ENCODE measurements at regions not wholly inside any gene's neighbourhood (a gene's known extent, or its start where the extent isn't known, plus 50 kb on each side); places are given as distances from the start of the nearest gene placed in this dataset.

DNA sequence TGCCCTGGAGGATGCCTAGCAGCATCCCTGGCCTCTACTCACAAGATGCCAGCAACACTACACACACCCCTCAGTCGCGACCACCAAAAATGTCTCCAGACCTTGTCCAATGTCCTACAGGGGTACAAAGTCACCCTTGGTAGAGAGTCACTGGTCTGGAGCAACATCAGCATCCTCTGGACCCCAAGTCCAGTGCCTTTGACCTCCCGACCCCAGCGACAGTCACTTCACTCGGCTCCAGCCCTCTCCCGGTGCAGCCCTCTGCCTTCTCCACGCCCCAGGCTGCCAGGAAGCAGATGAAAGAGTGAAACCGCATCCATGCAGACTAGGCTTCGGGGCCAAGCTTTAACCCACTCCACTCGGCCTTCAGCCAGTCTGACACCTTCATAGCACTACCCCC, 92.0 kb upstream of the SRSF6 start:
- no peak for TF ChIP-seq NR2C2 (CRISPR knock-in tag; IDR thresholded peaks at IDR 0.05)
- TF ChIP-seq, protein P1, sequence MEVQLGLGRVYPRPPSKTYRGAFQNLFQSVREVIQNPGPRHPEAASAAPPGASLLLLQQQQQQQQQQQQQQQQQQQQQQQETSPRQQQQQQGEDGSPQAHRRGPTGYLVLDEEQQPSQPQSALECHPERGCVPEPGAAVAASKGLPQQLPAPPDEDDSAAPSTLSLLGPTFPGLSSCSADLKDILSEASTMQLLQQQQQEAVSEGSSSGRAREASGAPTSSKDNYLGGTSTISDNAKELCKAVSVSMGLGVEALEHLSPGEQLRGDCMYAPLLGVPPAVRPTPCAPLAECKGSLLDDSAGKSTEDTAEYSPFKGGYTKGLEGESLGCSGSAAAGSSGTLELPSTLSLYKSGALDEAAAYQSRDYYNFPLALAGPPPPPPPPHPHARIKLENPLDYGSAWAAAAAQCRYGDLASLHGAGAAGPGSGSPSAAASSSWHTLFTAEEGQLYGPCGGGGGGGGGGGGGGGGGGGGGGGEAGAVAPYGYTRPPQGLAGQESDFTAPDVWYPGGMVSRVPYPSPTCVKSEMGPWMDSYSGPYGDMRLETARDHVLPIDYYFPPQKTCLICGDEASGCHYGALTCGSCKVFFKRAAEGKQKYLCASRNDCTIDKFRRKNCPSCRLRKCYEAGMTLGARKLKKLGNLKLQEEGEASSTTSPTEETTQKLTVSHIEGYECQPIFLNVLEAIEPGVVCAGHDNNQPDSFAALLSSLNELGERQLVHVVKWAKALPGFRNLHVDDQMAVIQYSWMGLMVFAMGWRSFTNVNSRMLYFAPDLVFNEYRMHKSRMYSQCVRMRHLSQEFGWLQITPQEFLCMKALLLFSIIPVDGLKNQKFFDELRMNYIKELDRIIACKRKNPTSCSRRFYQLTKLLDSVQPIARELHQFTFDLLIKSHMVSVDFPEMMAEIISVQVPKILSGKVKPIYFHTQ (CRISPR knock-in tag; IDR thresholded peaks at IDR 0.05): no peak
- no peak for TF ChIP-seq TEAD4 (CRISPR knock-in tag; IDR thresholded peaks at IDR 0.05)
- no peak for TF ChIP-seq HMGA2 (CRISPR knock-in tag; IDR thresholded peaks at IDR 0.05)
- TF ChIP-seq ZNF232 (CRISPR knock-in tag; IDR thresholded peaks at IDR 0.05): no peak
- Mint-ChIP-seq H3K36me3 (no peaks in the 10 kb centered on the region), H3K9me3 (no peaks in the 10 kb centered on the region), H3K4me1 (no peaks in the 10 kb centered on the region), H3K27ac (no peak overlapping the region), H3K4me3 (no peak overlapping the region), H3K27me3 (ENCODE audit: low read depth) (no peaks in the 10 kb centered on the region; the same call in none of the 2 replicates)
- no peak for ATAC-seq
- no peak for DNase-seq (ENCODE audit: low spot score)
- POLR2A ChIA-PET: no interaction called here
- CTCF ChIA-PET: no interaction called here

DNA sequence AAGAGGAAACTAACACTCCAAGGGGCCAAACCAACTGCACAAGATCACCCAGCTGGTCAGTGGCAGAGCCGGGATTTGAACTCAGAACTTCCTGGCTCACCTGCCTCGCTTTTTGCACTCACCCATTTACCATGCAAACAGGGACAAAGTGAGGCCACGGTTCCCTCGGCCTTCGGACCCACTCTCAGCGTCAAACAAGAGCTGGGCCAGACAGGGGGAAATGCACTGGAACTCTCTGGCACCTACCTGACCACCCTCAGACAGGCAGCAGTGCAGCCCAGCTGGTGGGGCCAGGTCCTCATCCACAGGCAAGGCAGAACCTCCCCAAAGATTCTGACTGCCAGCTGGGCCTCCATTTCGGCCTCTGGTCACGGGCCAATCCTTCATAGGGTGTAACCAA, 93.7 kb upstream of the SRSF6 start:
- Mint-ChIP-seq H3K9me3 (no peaks in the 10 kb centered on the region), H3K4me1 (no peaks in the 10 kb centered on the region), H3K27ac (no peak overlapping the region), H3K4me3 (no peak overlapping the region), H3K27me3 (ENCODE audit: low read depth) (no peaks in the 10 kb centered on the region; the same call in 1 of the 2 replicates), H3K36me3 (no peaks in the 10 kb centered on the region)
- no peak for ATAC-seq
- CTCF ChIA-PET: interaction anchor here (1.1 kb wide), 1 partner anchor 78 kb away, joined by 3 read pairs; no protein-coding TSS in a partner anchor
- no peak for TF ChIP-seq OVOL2 (CRISPR knock-in tag; IDR thresholded peaks at IDR 0.05; ENCODE audit: borderline replicate concordance)
- POLR2A ChIA-PET: no interaction called here
- DNase-seq (ENCODE audit: low spot score): no peak

DNA sequence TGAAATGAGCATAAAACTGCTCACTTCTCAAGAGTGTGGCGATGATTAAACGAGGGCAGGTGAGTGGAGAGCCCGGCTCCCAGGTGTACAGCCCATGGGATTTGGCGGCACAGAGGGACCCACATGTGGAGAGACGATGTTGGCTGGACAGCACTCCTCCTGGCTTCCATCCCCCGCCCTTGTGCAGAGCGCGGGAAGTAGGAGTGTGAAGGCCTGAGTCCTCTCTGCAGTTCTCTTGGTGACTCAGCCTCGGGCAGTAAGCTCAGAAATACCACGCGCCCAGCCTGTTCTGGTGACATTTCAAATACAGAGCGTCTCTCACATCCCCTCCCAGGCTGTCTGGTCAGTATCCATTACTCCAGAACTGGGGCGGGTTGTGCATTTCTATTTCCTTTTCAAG, 94.2 kb upstream of the SRSF6 start:
- no peaks in the 10 kb centered on the region for H3K36me3 Mint-ChIP-seq
- H3K27me3 Mint-ChIP-seq (ENCODE audit: low read depth): no peaks in the 10 kb centered on the region; the same call in 1 of the 2 replicates
- peaks cover 4% of the 10 kb centered on the region for H3K9me3 Mint-ChIP-seq
- no peak overlapping the region for H3K27ac Mint-ChIP-seq
- DNase-seq (ENCODE audit: low spot score) (no peak), ATAC-seq (no peak)
- CTCF ChIA-PET: interaction anchor here (1.1 kb wide), 1 partner anchor 79 kb away, joined by 3 read pairs; no protein-coding TSS in a partner anchor
- TF ChIP-seq, protein P2, sequence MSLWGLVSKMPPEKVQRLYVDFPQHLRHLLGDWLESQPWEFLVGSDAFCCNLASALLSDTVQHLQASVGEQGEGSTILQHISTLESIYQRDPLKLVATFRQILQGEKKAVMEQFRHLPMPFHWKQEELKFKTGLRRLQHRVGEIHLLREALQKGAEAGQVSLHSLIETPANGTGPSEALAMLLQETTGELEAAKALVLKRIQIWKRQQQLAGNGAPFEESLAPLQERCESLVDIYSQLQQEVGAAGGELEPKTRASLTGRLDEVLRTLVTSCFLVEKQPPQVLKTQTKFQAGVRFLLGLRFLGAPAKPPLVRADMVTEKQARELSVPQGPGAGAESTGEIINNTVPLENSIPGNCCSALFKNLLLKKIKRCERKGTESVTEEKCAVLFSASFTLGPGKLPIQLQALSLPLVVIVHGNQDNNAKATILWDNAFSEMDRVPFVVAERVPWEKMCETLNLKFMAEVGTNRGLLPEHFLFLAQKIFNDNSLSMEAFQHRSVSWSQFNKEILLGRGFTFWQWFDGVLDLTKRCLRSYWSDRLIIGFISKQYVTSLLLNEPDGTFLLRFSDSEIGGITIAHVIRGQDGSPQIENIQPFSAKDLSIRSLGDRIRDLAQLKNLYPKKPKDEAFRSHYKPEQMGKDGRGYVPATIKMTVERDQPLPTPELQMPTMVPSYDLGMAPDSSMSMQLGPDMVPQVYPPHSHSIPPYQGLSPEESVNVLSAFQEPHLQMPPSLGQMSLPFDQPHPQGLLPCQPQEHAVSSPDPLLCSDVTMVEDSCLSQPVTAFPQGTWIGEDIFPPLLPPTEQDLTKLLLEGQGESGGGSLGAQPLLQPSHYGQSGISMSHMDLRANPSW (CRISPR knock-in tag; conservative IDR thresholded peaks at IDR 0.05; ENCODE audit: low read depth): no peak
- TF ChIP-seq, protein P3, sequence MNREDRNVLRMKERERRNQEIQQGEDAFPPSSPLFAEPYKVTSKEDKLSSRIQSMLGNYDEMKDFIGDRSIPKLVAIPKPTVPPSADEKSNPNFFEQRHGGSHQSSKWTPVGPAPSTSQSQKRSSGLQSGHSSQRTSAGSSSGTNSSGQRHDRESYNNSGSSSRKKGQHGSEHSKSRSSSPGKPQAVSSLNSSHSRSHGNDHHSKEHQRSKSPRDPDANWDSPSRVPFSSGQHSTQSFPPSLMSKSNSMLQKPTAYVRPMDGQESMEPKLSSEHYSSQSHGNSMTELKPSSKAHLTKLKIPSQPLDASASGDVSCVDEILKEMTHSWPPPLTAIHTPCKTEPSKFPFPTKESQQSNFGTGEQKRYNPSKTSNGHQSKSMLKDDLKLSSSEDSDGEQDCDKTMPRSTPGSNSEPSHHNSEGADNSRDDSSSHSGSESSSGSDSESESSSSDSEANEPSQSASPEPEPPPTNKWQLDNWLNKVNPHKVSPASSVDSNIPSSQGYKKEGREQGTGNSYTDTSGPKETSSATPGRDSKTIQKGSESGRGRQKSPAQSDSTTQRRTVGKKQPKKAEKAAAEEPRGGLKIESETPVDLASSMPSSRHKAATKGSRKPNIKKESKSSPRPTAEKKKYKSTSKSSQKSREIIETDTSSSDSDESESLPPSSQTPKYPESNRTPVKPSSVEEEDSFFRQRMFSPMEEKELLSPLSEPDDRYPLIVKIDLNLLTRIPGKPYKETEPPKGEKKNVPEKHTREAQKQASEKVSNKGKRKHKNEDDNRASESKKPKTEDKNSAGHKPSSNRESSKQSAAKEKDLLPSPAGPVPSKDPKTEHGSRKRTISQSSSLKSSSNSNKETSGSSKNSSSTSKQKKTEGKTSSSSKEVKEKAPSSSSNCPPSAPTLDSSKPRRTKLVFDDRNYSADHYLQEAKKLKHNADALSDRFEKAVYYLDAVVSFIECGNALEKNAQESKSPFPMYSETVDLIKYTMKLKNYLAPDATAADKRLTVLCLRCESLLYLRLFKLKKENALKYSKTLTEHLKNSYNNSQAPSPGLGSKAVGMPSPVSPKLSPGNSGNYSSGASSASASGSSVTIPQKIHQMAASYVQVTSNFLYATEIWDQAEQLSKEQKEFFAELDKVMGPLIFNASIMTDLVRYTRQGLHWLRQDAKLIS (CRISPR knock-in tag; IDR thresholded peaks at IDR 0.05; ENCODE audit: borderline replicate concordance): no peak
- TF ChIP-seq, protein P4, sequence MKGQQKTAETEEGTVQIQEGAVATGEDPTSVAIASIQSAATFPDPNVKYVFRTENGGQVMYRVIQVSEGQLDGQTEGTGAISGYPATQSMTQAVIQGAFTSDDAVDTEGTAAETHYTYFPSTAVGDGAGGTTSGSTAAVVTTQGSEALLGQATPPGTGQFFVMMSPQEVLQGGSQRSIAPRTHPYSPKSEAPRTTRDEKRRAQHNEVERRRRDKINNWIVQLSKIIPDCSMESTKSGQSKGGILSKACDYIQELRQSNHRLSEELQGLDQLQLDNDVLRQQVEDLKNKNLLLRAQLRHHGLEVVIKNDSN (CRISPR knock-in tag; IDR thresholded peaks at IDR 0.05): no peak
- TF ChIP-seq HMGA2 (CRISPR knock-in tag; IDR thresholded peaks at IDR 0.05) (no peak), RELA (CRISPR knock-in tag; IDR thresholded peaks at IDR 0.05; ENCODE audit: borderline replicate concordance) (no peak), ZNF317 (CRISPR knock-in tag; IDR thresholded peaks at IDR 0.05; ENCODE audit: borderline replicate concordance, low read depth) (no peak), FOXP1 (CRISPR knock-in tag; IDR thresholded peaks at IDR 0.05; ENCODE audit: borderline replicate concordance) (no peak), GRHL2 (CRISPR knock-in tag; IDR thresholded peaks at IDR 0.05; ENCODE audit: insufficient replicate concordance, severe bottlenecking) (no peak), RORB (CRISPR knock-in tag; IDR thresholded peaks at IDR 0.05) (no peak)
- POLR2A ChIA-PET: interaction anchor here (0.6 kb wide), 1 partner anchor 875 kb away, joined by 3 read pairs; no protein-coding TSS in a partner anchor
- H3K4me3 Mint-ChIP-seq: no peak overlapping the region
- H3K4me1 Mint-ChIP-seq: no peaks in the 10 kb centered on the region

Data from WTC11 (cell line).